Loucy (cell line): ENCODE measurements at regions not wholly inside any gene's neighbourhood (a gene's known extent, or its start where the extent isn't known, plus 50 kb on each side); places are given as distances from the start of the nearest gene placed in this dataset.

Experiments
- H2AFZ ChIP-seq: fragments of 200-600 bp; sonication (generic); 2 replicates; pipeline ENCODE4 v1.6.0; 2016; ENCODE audit warnings: antibody characterized with exemption, mild to moderate bottlenecking, low read length, moderate library complexity
- H3F3A ChIP-seq: fragments of 200-600 bp; 2 replicates; pipeline ENCODE4 v1.6.0; 2016; ENCODE audit warnings: antibody characterized with exemption, low read depth, mild to moderate bottlenecking
- H3K27me3 ChIP-seq: fragments of 200-600 bp; sonication (generic); 2 replicates; pipeline ENCODE4 v1.6.1; 2014; ENCODE audit warnings: low read length, mild to moderate bottlenecking; ENCODE audit not compliant: insufficient read depth, poor library complexity, severe bottlenecking
- H3K36me3 ChIP-seq: fragments of 200-600 bp; sonication (generic); 2 replicates; pipeline ENCODE4 v1.6.1; 2016; ENCODE audit warnings: low read length; ENCODE audit not compliant: insufficient read depth
- H3K4me1 ChIP-seq: fragments of 200-600 bp; sonication (generic); 2 replicates; pipeline ENCODE4 v1.5.1; 2014; ENCODE audit warnings: low read length, mild to moderate bottlenecking; ENCODE audit not compliant: insufficient read depth, poor library complexity, severe bottlenecking
- H3K4me2 ChIP-seq: fragments of 200-600 bp; sonication (generic); 2 replicates; pipeline ENCODE4 v1.6.0; 2014; ENCODE audit warnings: antibody characterized with exemption, low read length, low read depth, mild to moderate bottlenecking; ENCODE audit not compliant: poor library complexity, severe bottlenecking
- H3K4me3 ChIP-seq: fragments of 200-600 bp; sonication (generic); 2 replicates; pipeline ENCODE4 v1.5.1; 2014; ENCODE audit warnings: low read length, mild to moderate bottlenecking, mixed read lengths; ENCODE audit not compliant: poor library complexity, severe bottlenecking
- H3K79me2 ChIP-seq: fragments of 200-600 bp; sonication (generic); 2 replicates; pipeline ENCODE4 v1.6.1; 2014; ENCODE audit warnings: low read length; ENCODE audit not compliant: insufficient read depth
- H3K9ac ChIP-seq: fragments of 200-600 bp; sonication (generic); 2 replicates; pipeline ENCODE4 v1.6.0; 2014; ENCODE audit warnings: mild to moderate bottlenecking, low read depth, low read length, moderate library complexity; ENCODE audit not compliant: poor library complexity, severe bottlenecking
- H3K9me2 ChIP-seq: fragments of 200-600 bp; sonication (generic); replicated peaks from 2 replicates; pipeline ENCODE4 v1.6.1; 2016; ENCODE audit warnings: low read depth, low read length, mixed read lengths
- H3K9me3 ChIP-seq: fragments of 200-600 bp; sonication (generic); 2 replicates; pipeline ENCODE4 v1.6.1; 2014; ENCODE audit warnings: mild to moderate bottlenecking, antibody characterized with exemption, low read length, low read depth; ENCODE audit not compliant: insufficient read depth
- H4K20me1 ChIP-seq: fragments of 200-600 bp; sonication (generic); 2 replicates; pipeline ENCODE4 v1.6.0; 2014; ENCODE audit warnings: antibody characterized with exemption, low read length, mild to moderate bottlenecking; ENCODE audit not compliant: insufficient read depth, poor library complexity, severe bottlenecking
- CTCF ChIP-seq: fragments of 200-600 bp; sonication (generic); conservative IDR thresholded peaks from 2 replicates; pipeline ENCODE4 v1.5.1; 2014; ENCODE audit warnings: mild to moderate bottlenecking, antibody characterized with exemption, low read length
- EZH2phosphoT487 ChIP-seq: fragments of 200-600 bp; IDR thresholded peaks from 2 replicates; pipeline ENCODE4 v1.6.1; 2018; ENCODE audit warnings: antibody characterized with exemption, mild to moderate bottlenecking, moderate library complexity, borderline replicate concordance

- Histone ChIP-seq H3K4me2 (no peak overlapping the region), H3F3A (no peaks in the 10 kb centered on the region), H3K4me3 (no peak overlapping the region), H3K4me1 (no peaks in the 10 kb centered on the region), H3K27me3 (no peaks in the 10 kb centered on the region), H4K20me1 (no peaks in the 10 kb centered on the region), H2AFZ (no peak overlapping the region), H3K36me3 (no peaks in the 10 kb centered on the region), H3K9me2 (no peaks in the 10 kb centered on the region), H3K9me3 (no peaks in the 10 kb centered on the region), H3K9ac (no peak overlapping the region), H3K79me2 (no peaks in the 10 kb centered on the region)
- TF ChIP-seq EZH2phosphoT487 (no peak), CTCF (no peak)
Observed at GRCh38 chr5:161089569-161089968, 237.6 kb upstream of the ATP10B start.

GRCh38 chr5:161086461-161086860, 234.4 kb upstream of the ATP10B start:
- no peaks in the 10 kb centered on the region for H4K20me1 ChIP-seq
- H3K9me2 ChIP-seq = no peaks in the 10 kb centered on the region
- H3K79me2 ChIP-seq = no peaks in the 10 kb centered on the region
- H3K4me2 ChIP-seq = no peak overlapping the region
- no peak overlapping the region for H3K4me3 ChIP-seq
- H3K36me3 ChIP-seq = no peaks in the 10 kb centered on the region
- no peak overlapping the region for H3K9ac ChIP-seq
- no peaks in the 10 kb centered on the region for H3K27me3 ChIP-seq
- no peak overlapping the region for H2AFZ ChIP-seq
- no peaks in the 10 kb centered on the region for H3K9me3 ChIP-seq
- TF ChIP-seq EZH2phosphoT487 (no peak), CTCF (no peak)
- H3F3A ChIP-seq = no peaks in the 10 kb centered on the region
- no peaks in the 10 kb centered on the region for H3K4me1 ChIP-seq

GRCh38 chr5:161085056-161085455, 233.0 kb upstream of the ATP10B start:
- Histone ChIP-seq H3K9ac (no peak overlapping the region), H4K20me1 (no peaks in the 10 kb centered on the region), H3K36me3 (no peaks in the 10 kb centered on the region), H3K79me2 (no peaks in the 10 kb centered on the region), H3K9me2 (no peaks in the 10 kb centered on the region), H3K9me3 (no peaks in the 10 kb centered on the region), H3K27me3 (no peaks in the 10 kb centered on the region), H3F3A (no peaks in the 10 kb centered on the region), H3K4me3 (no peak overlapping the region), H2AFZ (no peak overlapping the region), H3K4me2 (no peak overlapping the region), H3K4me1 (no peaks in the 10 kb centered on the region)
- TF ChIP-seq EZH2phosphoT487 (no peak), CTCF (no peak)
